LNCAP (cell line): ENCODE measurements at regions not wholly inside any gene's neighbourhood (a gene's known extent, or its start where the extent isn't known, plus 50 kb on each side); places are given as distances from the start of the nearest gene placed in this dataset.

Source experiments
- TF ChIP-seq, protein P1 (sequence below): fragments of 450-650 bp; IDR thresholded peaks from 2 replicates; pipeline ENCODE4 v1.5.1; 2017; ENCODE audit warnings: mild to moderate bottlenecking

DNA sequence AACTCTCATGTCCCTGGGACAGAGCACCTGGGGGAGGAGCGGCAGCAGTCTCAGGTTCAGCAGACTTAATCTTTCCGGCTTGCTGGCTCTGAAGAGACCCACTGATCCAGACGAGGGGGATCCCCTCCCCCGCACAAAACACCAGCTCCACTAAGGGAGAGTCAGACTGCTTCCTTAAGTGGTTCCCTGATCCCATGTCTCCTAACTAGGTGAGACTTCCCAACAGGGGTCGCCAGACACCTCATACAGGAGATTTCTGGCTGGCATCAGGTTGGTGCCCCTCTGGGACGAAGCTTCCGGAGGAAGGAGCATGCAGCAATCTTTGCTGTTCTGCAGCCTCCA, 157.2 kb upstream of the TMEM45B start:
- TF ChIP-seq, protein P1, sequence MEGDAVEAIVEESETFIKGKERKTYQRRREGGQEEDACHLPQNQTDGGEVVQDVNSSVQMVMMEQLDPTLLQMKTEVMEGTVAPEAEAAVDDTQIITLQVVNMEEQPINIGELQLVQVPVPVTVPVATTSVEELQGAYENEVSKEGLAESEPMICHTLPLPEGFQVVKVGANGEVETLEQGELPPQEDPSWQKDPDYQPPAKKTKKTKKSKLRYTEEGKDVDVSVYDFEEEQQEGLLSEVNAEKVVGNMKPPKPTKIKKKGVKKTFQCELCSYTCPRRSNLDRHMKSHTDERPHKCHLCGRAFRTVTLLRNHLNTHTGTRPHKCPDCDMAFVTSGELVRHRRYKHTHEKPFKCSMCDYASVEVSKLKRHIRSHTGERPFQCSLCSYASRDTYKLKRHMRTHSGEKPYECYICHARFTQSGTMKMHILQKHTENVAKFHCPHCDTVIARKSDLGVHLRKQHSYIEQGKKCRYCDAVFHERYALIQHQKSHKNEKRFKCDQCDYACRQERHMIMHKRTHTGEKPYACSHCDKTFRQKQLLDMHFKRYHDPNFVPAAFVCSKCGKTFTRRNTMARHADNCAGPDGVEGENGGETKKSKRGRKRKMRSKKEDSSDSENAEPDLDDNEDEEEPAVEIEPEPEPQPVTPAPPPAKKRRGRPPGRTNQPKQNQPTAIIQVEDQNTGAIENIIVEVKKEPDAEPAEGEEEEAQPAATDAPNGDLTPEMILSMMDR, result no peak

DNA sequence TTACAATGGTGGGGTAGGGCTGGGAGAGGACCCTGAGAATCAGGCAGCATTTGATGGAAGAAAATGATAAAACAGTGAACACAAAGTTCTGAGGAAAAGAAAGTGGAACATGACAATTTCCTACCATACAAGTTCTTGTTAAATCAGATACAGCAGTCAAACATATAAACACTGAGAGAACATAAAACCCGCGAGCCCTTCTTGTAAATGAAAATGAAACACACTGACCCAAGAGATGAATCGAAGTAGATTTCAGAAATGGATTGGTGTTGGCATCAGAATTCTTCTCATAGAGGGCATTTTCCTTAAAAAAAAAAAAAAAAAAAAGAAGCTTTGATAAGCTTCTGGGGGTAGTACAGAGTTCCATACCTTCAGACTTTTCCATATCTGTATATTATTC, 134.7 kb upstream of the TMEM45B start:
- TF ChIP-seq, protein P1, result no peak

DNA sequence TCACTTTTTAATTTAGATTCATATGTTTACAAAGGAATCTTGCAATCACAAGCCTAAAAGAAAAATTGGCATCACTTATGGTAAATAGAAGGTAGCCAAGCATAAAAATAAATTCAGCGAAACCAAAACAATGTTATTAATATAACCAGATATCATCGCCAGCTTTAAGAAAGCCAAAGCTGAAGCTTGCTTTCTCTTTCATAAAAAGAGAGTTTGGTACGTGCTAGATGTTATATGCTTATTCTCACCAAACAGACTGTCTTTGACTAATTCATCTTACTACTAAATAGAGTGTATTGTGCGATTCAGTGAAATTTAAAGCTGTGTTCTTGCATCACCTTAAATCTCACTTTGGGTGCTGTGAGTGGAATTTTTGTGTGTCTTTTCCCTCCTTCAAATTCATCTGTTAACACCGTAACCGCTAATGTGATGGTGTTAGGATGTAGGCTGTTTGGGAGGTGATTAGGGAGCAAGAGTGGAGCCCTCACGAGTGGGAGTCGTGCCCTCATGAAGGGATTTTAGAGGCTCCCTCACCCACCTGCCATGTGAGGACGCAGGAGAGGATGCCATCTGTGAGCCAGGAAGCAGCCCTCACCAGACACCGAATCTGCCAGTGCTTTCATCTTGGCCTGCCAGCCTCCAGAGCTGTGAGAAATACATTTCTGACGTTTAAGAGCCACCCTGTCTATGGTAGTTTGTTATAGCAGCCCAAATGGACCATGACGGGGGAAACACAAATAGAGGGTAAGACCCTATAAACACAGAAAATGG, 134.1 kb upstream of the TMEM45B start:
- TF ChIP-seq, protein P1, result no peak

DNA sequence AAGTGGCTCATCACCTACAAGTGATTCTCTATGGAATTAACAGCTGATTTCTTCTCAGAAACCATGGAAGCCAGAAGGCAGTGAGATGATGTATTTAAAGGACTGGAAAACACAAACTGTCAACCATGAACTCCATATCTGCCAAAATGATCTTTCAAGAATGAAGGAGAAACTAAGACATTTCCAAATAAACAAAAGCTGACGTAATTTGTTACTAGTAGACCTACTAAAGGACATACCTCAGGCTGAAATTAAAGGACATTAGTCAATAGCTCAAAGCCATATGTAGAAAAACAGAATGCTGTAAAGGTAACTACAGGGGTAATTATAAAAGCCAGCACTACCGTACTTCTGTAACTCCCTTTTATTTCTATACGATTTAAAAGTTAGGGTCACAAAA, 129.4 kb upstream of the TMEM45B start:
- TF ChIP-seq, protein P1, result no peak

DNA sequence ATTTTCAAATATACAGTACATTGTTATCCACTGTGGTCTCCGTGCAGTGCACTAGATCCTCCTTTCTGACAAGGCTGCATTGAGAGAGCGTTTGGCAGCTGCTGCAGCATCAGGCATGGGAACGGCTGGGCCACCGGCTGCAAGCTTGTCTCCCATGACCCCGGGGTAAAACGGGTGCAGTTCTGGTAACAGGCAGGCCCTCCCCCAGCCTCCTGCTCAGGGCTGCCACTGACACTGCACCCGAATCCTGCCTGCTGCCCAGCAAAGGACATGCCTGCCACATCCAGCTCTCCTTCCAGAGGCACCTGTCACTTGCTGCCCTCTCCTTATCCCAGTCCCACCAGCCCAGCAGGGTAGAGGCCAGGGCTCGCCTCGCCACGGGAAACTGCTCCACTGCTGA, 124.5 kb upstream of the TMEM45B start:
- TF ChIP-seq, protein P1, result no peak

DNA sequence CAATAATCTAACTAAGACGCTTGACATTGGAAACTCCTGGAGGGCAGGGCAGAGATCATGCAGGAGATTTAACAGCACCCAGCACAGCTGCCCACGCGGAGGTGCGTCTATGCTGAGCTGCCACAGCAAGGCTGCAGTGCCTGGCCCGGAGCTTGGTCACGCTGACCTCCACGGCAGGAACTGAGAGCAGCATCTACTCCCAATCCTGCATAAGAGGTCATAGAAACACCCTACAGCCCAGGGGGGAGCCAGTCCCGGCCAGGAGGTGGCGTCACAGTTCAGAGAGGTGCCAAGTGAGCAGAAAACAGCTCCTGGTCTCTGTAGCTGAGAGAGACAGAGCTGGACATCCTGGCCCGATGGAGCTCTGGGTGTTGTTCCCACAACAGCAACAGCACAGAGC, 121.1 kb upstream of the TMEM45B start:
- TF ChIP-seq, protein P1, result no peak

DNA sequence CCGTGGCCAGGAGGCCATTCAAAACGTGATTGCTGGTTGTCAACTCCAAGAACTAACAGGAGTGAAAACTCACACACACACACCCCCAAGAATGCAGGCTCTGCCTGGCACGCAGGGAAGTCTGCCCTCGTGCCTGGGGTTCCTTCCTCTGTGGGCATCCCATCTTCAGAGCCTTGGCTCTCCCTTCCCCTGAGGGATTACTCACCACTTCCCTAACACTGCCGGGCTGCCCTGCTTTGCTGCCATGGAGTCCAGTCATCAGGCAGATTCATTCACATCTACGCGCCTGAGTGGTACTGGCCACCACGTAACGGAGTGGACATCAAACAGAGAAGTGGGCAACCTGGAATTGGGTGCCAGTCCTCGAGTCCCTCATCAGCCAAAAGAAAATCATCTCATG, 120.7 kb upstream of the TMEM45B start:
- TF ChIP-seq, protein P1, result no peak
